ENCODE measurements at regions not wholly inside any gene's neighbourhood (a gene's known extent, or its start where the extent isn't known, plus 50 kb on each side); places are given as distances from the start of the nearest gene placed in this dataset.

GRCh38 chr6:103505155-103505518 is 1354.6 kb downstream of the HACE1 start:
- TF ChIP-seq CTCF (conservative IDR thresholded peaks at IDR 0.05 in 1 of 2, IDR thresholded peaks at IDR 0.05 in 1 of 2; ENCODE audit: extremely low read depth in 1 of 2, insufficient read depth in 1 of 2, low read depth in 1 of 2, low read length in 2 of 2), result no peak
- TF ChIP-seq EZH2 (IDR thresholded peaks at IDR 0.05; ENCODE audit: borderline replicate concordance, low read length), result no peak
